ENCODE measurements at regions not wholly inside any gene's neighbourhood (a gene's known extent, or its start where the extent isn't known, plus 50 kb on each side); places are given as distances from the start of the nearest gene placed in this dataset.

- Histone ChIP-seq H3K27me3 (ENCODE audit: insufficient read depth, low read length) (peaks cover 37% of the 10 kb centered on the region), H4K20me1 (ENCODE audit: insufficient read depth) (no peaks in the 10 kb centered on the region), H2AFZ (ENCODE audit: low read depth, low read length, poor library complexity, severe bottlenecking) (no peak overlapping the region), H3K27ac (ENCODE audit: low read depth, low read length) (no peak overlapping the region), H3K4me2 (ENCODE audit: low read length) (no peak overlapping the region), H3K79me2 (ENCODE audit: insufficient read depth, low read length) (no peaks in the 10 kb centered on the region), H3K36me3 (ENCODE audit: control insufficient read depth in 1 of 2, insufficient read depth in 2 of 2, low read length in 2 of 2) (no peaks in the 10 kb centered on the region), H3K9me3 (ENCODE audit: control insufficient read depth in 1 of 2, insufficient read depth in 1 of 2, low read depth in 1 of 2, low read length in 2 of 2) (no peaks in the 10 kb centered on the region), H3K9me2 (ENCODE audit: insufficient read depth) (no peaks in the 10 kb centered on the region), H3K9ac (ENCODE audit: low read length) (no peak overlapping the region), H3K4me1 (ENCODE audit: control insufficient read depth in 1 of 2, insufficient read depth in 2 of 2, low read length in 2 of 2) (no peaks in the 10 kb centered on the region), H3K4me3 (replicated peaks in 1 of 2; ENCODE audit: low read depth in 1 of 2, low read length in 2 of 2) (no peak overlapping the region)
- BruUV-seq (replicated peaks) = no TSS peak
- ATAC-seq = no peak
- RAD21 ChIA-PET (ENCODE audit: low non-redundant PET in 1 of 2, low total read pairs in 2 of 2, uncharacterized antibody in 2 of 2, unreplicated experiment in 2 of 2) = no interaction called here
- CTCF ChIA-PET = no interaction called here
- POLR2A ChIA-PET = no interaction called here
- no peak for DNase-seq (ENCODE audit: low read depth, low spot score)
- no peak for TF ChIP-seq ELF1 (IDR thresholded peaks at IDR 0.05; ENCODE audit: borderline replicate concordance, low read depth)
- TF ChIP-seq ZFX (IDR thresholded peaks at IDR 0.05) = no peak
- no peak for TF ChIP-seq MAX (IDR thresholded peaks at IDR 0.05)
- TF ChIP-seq POLR2AphosphoS5 (IDR thresholded peaks at IDR 0.05; ENCODE audit: low read depth, low read length) = no peak
- no peak for TF ChIP-seq SP1 (IDR thresholded peaks at IDR 0.05; ENCODE audit: low read depth)
- TF ChIP-seq TCF7L2 (IDR thresholded peaks at IDR 0.05; ENCODE audit: borderline replicate concordance, extremely low read depth, insufficient read depth, insufficient read length) = no peak
- no peak for TF ChIP-seq SIN3A (IDR thresholded peaks at IDR 0.05; ENCODE audit: low read depth)
- no peak for TF ChIP-seq JUND (IDR thresholded peaks at IDR 0.05)
- no peak for TF ChIP-seq SRF (IDR thresholded peaks at IDR 0.05; ENCODE audit: low read depth)
- TF ChIP-seq POLR2A (IDR thresholded peaks at IDR 0.05; ENCODE audit: borderline replicate concordance, extremely low read depth, insufficient read depth, insufficient read length) = no peak
- TF ChIP-seq EGR1 (IDR thresholded peaks at IDR 0.05; ENCODE audit: low read depth) = no peak
- TF ChIP-seq FOSL1 (IDR thresholded peaks at IDR 0.05; ENCODE audit: low read depth) = no peak
- intact Hi-C loops (cut with micrococcal nuclease) = no loop called here
Measured at GRCh38 chr15:92272106-92272505, 121.6 kb upstream of the ST8SIA2 start.

DNA sequence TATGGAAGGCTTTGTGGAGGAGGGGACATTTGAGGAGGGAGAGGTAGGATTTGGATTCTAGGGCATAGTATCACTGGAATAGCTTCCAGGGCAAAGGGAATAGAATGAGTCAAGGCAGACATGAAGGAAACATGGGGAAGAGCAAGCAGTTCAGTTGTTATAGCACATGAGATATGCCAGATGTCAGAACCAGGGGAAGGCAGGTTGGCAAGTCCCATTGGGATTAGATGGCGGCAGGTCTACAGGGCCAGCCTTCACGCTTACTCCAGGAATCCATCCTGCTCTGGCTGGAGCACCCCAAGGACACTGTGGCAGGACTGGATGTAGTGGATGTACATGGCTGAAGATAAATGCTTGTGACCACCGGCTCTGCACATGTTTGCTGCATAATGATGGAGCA, 120.4 kb upstream of the ST8SIA2 start:
- CTCF ChIA-PET = no interaction called here
- DNase-seq (ENCODE audit: low read depth, low spot score) (no peak), ATAC-seq (no peak)
- Histone ChIP-seq H3K9me3 (ENCODE audit: control insufficient read depth in 1 of 2, insufficient read depth in 1 of 2, low read depth in 1 of 2, low read length in 2 of 2) (no peaks in the 10 kb centered on the region), H3K9ac (ENCODE audit: low read length) (no peak overlapping the region), H3K27me3 (ENCODE audit: insufficient read depth, low read length) (peaks cover 37% of the 10 kb centered on the region), H3K4me3 (replicated peaks in 1 of 2; ENCODE audit: low read depth in 1 of 2, low read length in 2 of 2) (no peak overlapping the region), H3K27ac (ENCODE audit: low read depth, low read length) (no peak overlapping the region), H3K9me2 (ENCODE audit: insufficient read depth) (no peaks in the 10 kb centered on the region), H3K36me3 (ENCODE audit: control insufficient read depth in 1 of 2, insufficient read depth in 2 of 2, low read length in 2 of 2) (no peaks in the 10 kb centered on the region), H2AFZ (ENCODE audit: low read depth, low read length, poor library complexity, severe bottlenecking) (no peak overlapping the region), H4K20me1 (ENCODE audit: insufficient read depth) (no peaks in the 10 kb centered on the region), H3K4me1 (ENCODE audit: control insufficient read depth in 1 of 2, insufficient read depth in 2 of 2, low read length in 2 of 2) (no peaks in the 10 kb centered on the region), H3K79me2 (ENCODE audit: insufficient read depth, low read length) (no peaks in the 10 kb centered on the region), H3K4me2 (ENCODE audit: low read length) (no peak overlapping the region)
- RAD21 ChIA-PET (ENCODE audit: low non-redundant PET in 1 of 2, low total read pairs in 2 of 2, uncharacterized antibody in 2 of 2, unreplicated experiment in 2 of 2) = no interaction called here
- no TSS peak for BruUV-seq (replicated peaks)
- intact Hi-C loops (cut with micrococcal nuclease) = no loop called here
- POLR2A ChIA-PET = no interaction called here
- no peak for TF ChIP-seq FOSL1 (IDR thresholded peaks at IDR 0.05; ENCODE audit: low read depth)
- TF ChIP-seq, protein P1, sequence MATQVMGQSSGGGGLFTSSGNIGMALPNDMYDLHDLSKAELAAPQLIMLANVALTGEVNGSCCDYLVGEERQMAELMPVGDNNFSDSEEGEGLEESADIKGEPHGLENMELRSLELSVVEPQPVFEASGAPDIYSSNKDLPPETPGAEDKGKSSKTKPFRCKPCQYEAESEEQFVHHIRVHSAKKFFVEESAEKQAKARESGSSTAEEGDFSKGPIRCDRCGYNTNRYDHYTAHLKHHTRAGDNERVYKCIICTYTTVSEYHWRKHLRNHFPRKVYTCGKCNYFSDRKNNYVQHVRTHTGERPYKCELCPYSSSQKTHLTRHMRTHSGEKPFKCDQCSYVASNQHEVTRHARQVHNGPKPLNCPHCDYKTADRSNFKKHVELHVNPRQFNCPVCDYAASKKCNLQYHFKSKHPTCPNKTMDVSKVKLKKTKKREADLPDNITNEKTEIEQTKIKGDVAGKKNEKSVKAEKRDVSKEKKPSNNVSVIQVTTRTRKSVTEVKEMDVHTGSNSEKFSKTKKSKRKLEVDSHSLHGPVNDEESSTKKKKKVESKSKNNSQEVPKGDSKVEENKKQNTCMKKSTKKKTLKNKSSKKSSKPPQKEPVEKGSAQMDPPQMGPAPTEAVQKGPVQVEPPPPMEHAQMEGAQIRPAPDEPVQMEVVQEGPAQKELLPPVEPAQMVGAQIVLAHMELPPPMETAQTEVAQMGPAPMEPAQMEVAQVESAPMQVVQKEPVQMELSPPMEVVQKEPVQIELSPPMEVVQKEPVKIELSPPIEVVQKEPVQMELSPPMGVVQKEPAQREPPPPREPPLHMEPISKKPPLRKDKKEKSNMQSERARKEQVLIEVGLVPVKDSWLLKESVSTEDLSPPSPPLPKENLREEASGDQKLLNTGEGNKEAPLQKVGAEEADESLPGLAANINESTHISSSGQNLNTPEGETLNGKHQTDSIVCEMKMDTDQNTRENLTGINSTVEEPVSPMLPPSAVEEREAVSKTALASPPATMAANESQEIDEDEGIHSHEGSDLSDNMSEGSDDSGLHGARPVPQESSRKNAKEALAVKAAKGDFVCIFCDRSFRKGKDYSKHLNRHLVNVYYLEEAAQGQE (IDR thresholded peaks at IDR 0.05; ENCODE audit: low read depth) = no peak
- no peak for TF ChIP-seq ELF1 (IDR thresholded peaks at IDR 0.05; ENCODE audit: borderline replicate concordance, low read depth)
- TF ChIP-seq, protein P2, sequence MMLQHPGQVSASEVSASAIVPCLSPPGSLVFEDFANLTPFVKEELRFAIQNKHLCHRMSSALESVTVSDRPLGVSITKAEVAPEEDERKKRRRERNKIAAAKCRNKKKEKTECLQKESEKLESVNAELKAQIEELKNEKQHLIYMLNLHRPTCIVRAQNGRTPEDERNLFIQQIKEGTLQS (IDR thresholded peaks at IDR 0.05) = no peak
- TF ChIP-seq ZBTB33 (IDR thresholded peaks at IDR 0.05; ENCODE audit: extremely low read depth, insufficient replicate concordance, low read length) = no peak
- no peak for TF ChIP-seq EGR1 (IDR thresholded peaks at IDR 0.05; ENCODE audit: low read depth)
- no peak for TF ChIP-seq POLR2A (IDR thresholded peaks at IDR 0.05; ENCODE audit: borderline replicate concordance, extremely low read depth, insufficient read depth, insufficient read length)

Measured in HCT116 (cell line).